ENCODE measurements at regions not wholly inside any gene's neighbourhood (a gene's known extent, or its start where the extent isn't known, plus 50 kb on each side); places are given as distances from the start of the nearest gene placed in this dataset.

GRCh38 chr7:41145656-41146055, 557.2 kb downstream of the INHBA start:
- WGBS, 3 donors = 13 to 49% (median 32%) methylated on average over 3 of the region's 3 CpGs
- TF ChIP-seq CTCF (IDR thresholded peaks at IDR 0.05) (no peak), POLR2A (IDR thresholded peaks at IDR 0.05) (no peak), EP300 (IDR thresholded peaks at IDR 0.05) (no peak)

GRCh38 chr7:41142904-41143473, 559.9 kb downstream of the INHBA start:
- Histone ChIP-seq H3K36me3 (no peaks in the 10 kb centered on the region), H3K9me3 (no peaks in the 10 kb centered on the region), H3K27me3 (no peaks in the 10 kb centered on the region), H3K4me1 (ENCODE audit: insufficient read depth) (no peaks in the 10 kb centered on the region), H3K4me3 (no peak overlapping the region), H3K27ac (no peak overlapping the region)
- intact Hi-C loops (cut with DNase I) = loop anchor here in 1 of 4 donors (10.0 kb wide), 1 partner anchor 282 kb away; no protein-coding TSS in a partner anchor
- no peak for DNase-seq
- TF ChIP-seq CTCF (IDR thresholded peaks at IDR 0.05) (no peak), EP300 (IDR thresholded peaks at IDR 0.05) (no peak), POLR2A (IDR thresholded peaks at IDR 0.05) (no peak)

More at GRCh38 chr7:41145656-41146055, 557.2 kb downstream of the INHBA start:
- no peaks in the 10 kb centered on the region for H3K9me3 ChIP-seq
- intact Hi-C loops (cut with DNase I) = loop anchor here in 1 of 4 donors (10.0 kb wide), 1 partner anchor 279 kb away; no protein-coding TSS in a partner anchor
- H3K27me3 ChIP-seq = no peaks in the 10 kb centered on the region
- H3K36me3 ChIP-seq = no peaks in the 10 kb centered on the region
- no peak for DNase-seq
- no peak overlapping the region for H3K27ac ChIP-seq
- H3K4me3 ChIP-seq = no peak overlapping the region
- no peaks in the 10 kb centered on the region for H3K4me1 ChIP-seq (ENCODE audit: insufficient read depth)

DNA sequence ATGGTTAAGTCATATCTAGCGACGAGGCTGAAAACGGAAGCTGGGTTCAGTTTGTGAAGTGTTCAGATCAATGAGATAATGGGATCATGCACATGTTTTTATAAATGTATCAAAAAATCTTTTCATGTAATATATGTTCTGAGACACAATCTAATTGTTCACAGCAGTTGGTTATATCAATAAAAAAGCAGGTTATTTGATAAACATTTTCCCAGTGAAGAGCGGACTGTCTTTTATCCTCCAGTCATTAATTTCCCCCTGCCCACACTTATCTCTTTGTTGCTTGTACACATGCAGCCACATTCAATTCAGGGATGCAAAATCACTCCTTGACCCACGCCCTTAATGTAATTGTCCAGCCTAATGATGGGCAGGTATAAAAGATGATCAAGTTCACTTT, 563.1 kb downstream of the INHBA start:
- intact Hi-C loops (cut with DNase I) = loop anchor here in 1 of 4 donors (10.0 kb wide), 1 partner anchor 285 kb away; no protein-coding TSS in a partner anchor
- H3K36me3 ChIP-seq = no peaks in the 10 kb centered on the region
- H3K9me3 ChIP-seq = no peaks in the 10 kb centered on the region
- 79 to 92% (median 89%) methylated on average over 5 of the region's 5 CpGs for WGBS, 3 donors
- no peak overlapping the region for H3K27ac ChIP-seq
- TF ChIP-seq CTCF (IDR thresholded peaks at IDR 0.05) (no peak), POLR2A (IDR thresholded peaks at IDR 0.05) (no peak), EP300 (IDR thresholded peaks at IDR 0.05) (no peak)
- DNase-seq = no peak
- no peak overlapping the region for H3K4me3 ChIP-seq
- no peaks in the 10 kb centered on the region for H3K27me3 ChIP-seq
- H3K4me1 ChIP-seq (ENCODE audit: insufficient read depth) = no peaks in the 10 kb centered on the region

- Histone ChIP-seq H3K36me3 (no peaks in the 10 kb centered on the region), H3K9me3 (no peaks in the 10 kb centered on the region), H3K27ac (no peak overlapping the region), H3K4me1 (ENCODE audit: insufficient read depth) (no peaks in the 10 kb centered on the region), H3K27me3 (no peaks in the 10 kb centered on the region), H3K4me3 (no peak overlapping the region)
- DNase-seq = no peak
- TF ChIP-seq EP300 (IDR thresholded peaks at IDR 0.05) (no peak), CTCF (IDR thresholded peaks at IDR 0.05) (no peak), POLR2A (IDR thresholded peaks at IDR 0.05) (no peak)
- WGBS, 3 donors = 95 to 98% (median 96%) methylated on average over 6 to 15 of the region's 15 CpGs
- intact Hi-C loops (cut with DNase I) = no loop called here
Observed at GRCh38 chr7:41136551-41136950, 566.3 kb downstream of the INHBA start.
